B cell (primary cell): ENCODE measurements at regions not wholly inside any gene's neighbourhood (a gene's known extent, or its start where the extent isn't known, plus 50 kb on each side); places are given as distances from the start of the nearest gene placed in this dataset.

Experiments
- ATAC-seq: fragments of 200-7000 bp; cut with Tn5 transposase; one replicate; pipeline ENCODE4 v1.10.0; 2021; ENCODE audit warnings: low read depth, mild to moderate bottlenecking, moderate number of reproducible peaks, moderate library complexity
- CTCF ChIA-PET: fragments of 350-600 bp; sonication (Branson Sonifier 250); formaldehyde crosslinking; loops from one replicate; lab custom pipeline; 2021; ENCODE audit warnings: antibody characterized with exemption, inconsistent platforms; lab: Charles Lee
- POLR2A ChIA-PET: fragments of 350-600 bp; sonication (Branson Sonifier 250); formaldehyde crosslinking; loops from one replicate; lab custom pipeline; 2021; ENCODE audit warnings: antibody characterized with exemption; lab: Charles Lee
- DNase-seq: peaks from one replicate; pipeline ENCODE4 v3.0.0; 2013
- H2AFZ ChIP-seq: 2 replicates; pipeline ENCODE4 v1.6.1; 2012; ENCODE audit warnings: mild to moderate bottlenecking, low read depth, low read length; ENCODE audit not compliant: insufficient read depth, poor library complexity, severe bottlenecking
- H3K27ac ChIP-seq, 2 donors: 1 replicate in 1 of 2; 2 replicates in 1 of 2; pipeline ENCODE4 v1.5.1; 2012 to 2013; ENCODE audit warnings: low read length in 2 of 2, mild to moderate bottlenecking in 2 of 2, moderate library complexity in 1 of 2
- H3K27me3 ChIP-seq, 4 experiments: fragments of 200-600 bp in 1 of 4; sonication (generic) in 1 of 4; replicated peaks in 1 of 4; 1 replicate in 2 of 4; 2 replicates in 2 of 4; pipeline versions ENCODE4 v1.6.1 to v1.7.0; 2013 to 2016; ENCODE audit warnings: low read length in 3 of 4, mild to moderate bottlenecking in 2 of 4, mixed read lengths in 1 of 4, moderate library complexity in 1 of 4; ENCODE audit not compliant: insufficient read depth in 4 of 4, control insufficient read depth in 3 of 4; ENCODE audit errors: control extremely low read depth in 1 of 4
- H3K36me3 ChIP-seq, 2 experiments: replicated peaks in 1 of 2; 1 replicate in 1 of 2; 2 replicates in 1 of 2; pipeline versions ENCODE4 v1.6.1 to v1.7.1; 2013; ENCODE audit warnings: low read length in 1 of 2; ENCODE audit not compliant: insufficient read depth in 2 of 2, control insufficient read depth in 1 of 2; ENCODE audit errors: control extremely low read depth in 1 of 2, extremely low read depth in 1 of 2
- H3K4me1 ChIP-seq, 2 donors: fragments of 200-600 bp in 1 of 2; sonication (generic) in 1 of 2; 1 replicate in 1 of 2; 2 replicates in 1 of 2; pipeline versions ENCODE4 v1.5.1 to v1.6.1; 2013 to 2017; ENCODE audit warnings: low read length in 2 of 2; ENCODE audit not compliant: control insufficient read depth in 2 of 2, insufficient read depth in 2 of 2
- H3K4me2 ChIP-seq: replicated peaks from 2 replicates; pipeline ENCODE3; 2012; ENCODE audit warnings: mild to moderate bottlenecking, low read depth, low read length; ENCODE audit not compliant: poor library complexity, severe bottlenecking
- H3K4me3 ChIP-seq, 5 experiments: fragments of 200-600 bp in 1 of 5; sonication (generic) in 1 of 5; 1 replicate in 3 of 5; 2 replicates in 2 of 5; pipeline versions ENCODE4 v1.5.1 to v1.7.0; 2011 to 2016; ENCODE audit warnings: low read length in 4 of 5, mild to moderate bottlenecking in 4 of 5, low read depth in 2 of 5, control low read depth in 1 of 5, moderate library complexity in 1 of 5; ENCODE audit not compliant: insufficient read depth in 1 of 5; ENCODE audit errors: control extremely low read depth in 1 of 5, extremely low read depth in 1 of 5
- H3K79me2 ChIP-seq: fragments of 200-600 bp; sonication (generic); one replicate; pipeline ENCODE4 v1.6.0; 2016; ENCODE audit warnings: low read length; ENCODE audit not compliant: control insufficient read depth, insufficient read depth
- H3K9ac ChIP-seq: fragments of 200-600 bp; sonication (generic); 2 replicates; pipeline ENCODE4 v1.6.1; 2017; ENCODE audit warnings: mild to moderate bottlenecking, low read length, moderate library complexity
- H3K9me3 ChIP-seq, 3 donors: one replicate each; pipeline versions ENCODE4 v1.6.1 to v1.7.1; 2013; ENCODE audit warnings: low read length in 2 of 3; ENCODE audit not compliant: control insufficient read depth in 2 of 3, insufficient read depth in 1 of 3; ENCODE audit errors: control extremely low read depth in 1 of 3
- H4K20me1 ChIP-seq: 2 replicates; pipeline ENCODE4 v1.6.0; 2012; ENCODE audit warnings: mild to moderate bottlenecking, low read length; ENCODE audit not compliant: insufficient read depth, control insufficient read depth, poor library complexity, severe bottlenecking
- H3K27ac Mint-ChIP-seq: one replicate; pipeline ENCODE4 v1.8.0; 2021; ENCODE audit warnings: mixed read lengths
- H3K27me3 Mint-ChIP-seq: one replicate; pipeline ENCODE4 v1.8.0; 2021; ENCODE audit warnings: mixed read lengths
- H3K4me1 Mint-ChIP-seq: one replicate; pipeline ENCODE4 v1.8.0; 2021; ENCODE audit warnings: mixed read lengths
- H3K4me3 Mint-ChIP-seq: one replicate; pipeline ENCODE4 v1.8.0; 2021; ENCODE audit warnings: mixed read lengths
- H3K9me3 Mint-ChIP-seq: one replicate; pipeline ENCODE4 v1.8.0; 2022; ENCODE audit warnings: mixed read lengths; ENCODE audit not compliant: insufficient read depth
- EZH2 ChIP-seq: IDR thresholded peaks from 2 replicates; pipeline ENCODE4 v1.6.1; 2012; ENCODE audit warnings: borderline replicate concordance, low read depth, mild to moderate bottlenecking, moderate library complexity, low read length; ENCODE audit not compliant: insufficient read depth, poor library complexity, severe bottlenecking
- WGBS: methylation state at CpG from one replicate; pipeline ENCODE4 v1.1.5; 2013; ENCODE audit warnings: missing lambda C conversion rate; ENCODE audit not compliant: insufficient coverage; 5-methylcytosine and 5-hydroxymethylcytosine counted together
- intact Hi-C: fragments of 100-400 bp; cut with micrococcal nuclease; formaldehyde crosslinking; loops from one replicate; pipeline ENCODE4 v1.10.0; 2022
- TF ChIP-seq, protein P1 (sequence below): fragments of 200-600 bp; IDR thresholded peaks from one replicate; pipeline ENCODE4 v1.8.0; 2022; ENCODE audit warnings: antibody characterized with exemption, mild to moderate bottlenecking

DNA sequence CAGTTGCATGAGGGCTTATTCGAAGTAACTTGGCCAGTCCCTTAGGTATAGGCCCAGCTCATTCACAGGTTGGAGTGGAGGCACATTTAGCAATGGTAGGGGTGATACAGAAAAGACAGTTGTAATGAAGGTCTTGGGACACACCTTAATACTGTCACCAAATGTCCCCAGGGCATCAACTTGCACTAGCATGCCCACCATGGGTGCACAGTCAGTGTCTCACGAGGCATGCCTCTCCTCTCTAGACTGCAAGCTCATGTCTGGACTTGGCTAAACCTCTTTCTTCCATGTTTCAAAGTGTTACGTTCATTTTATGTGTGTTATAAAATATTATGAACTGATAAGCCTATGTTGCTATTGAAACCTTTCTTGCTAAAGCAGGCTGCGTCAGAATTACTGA is 124.0 kb upstream of the ECI2 start:
- ChIA-PET CTCF (no interaction called here), POLR2A (no interaction called here)
- Histone ChIP-seq H2AFZ (no peak overlapping the region), H3K4me3 (no peak overlapping the region), H3K9me3 (no peaks in the 10 kb centered on the region), H3K36me3 (no peaks in the 10 kb centered on the region), H4K20me1 (no peaks in the 10 kb centered on the region), H3K79me2 (no peaks in the 10 kb centered on the region), H3K27me3 (no peaks in the 10 kb centered on the region), H3K4me1 (no peaks in the 10 kb centered on the region), H3K27ac (no peak overlapping the region), H3K4me2 (no peak overlapping the region), H3K9ac (no peak overlapping the region)
- H3K27me3 Mint-ChIP-seq, result peaks cover 12% of the 10 kb centered on the region
- TF ChIP-seq EZH2, result no peak
- TF ChIP-seq, protein P1, sequence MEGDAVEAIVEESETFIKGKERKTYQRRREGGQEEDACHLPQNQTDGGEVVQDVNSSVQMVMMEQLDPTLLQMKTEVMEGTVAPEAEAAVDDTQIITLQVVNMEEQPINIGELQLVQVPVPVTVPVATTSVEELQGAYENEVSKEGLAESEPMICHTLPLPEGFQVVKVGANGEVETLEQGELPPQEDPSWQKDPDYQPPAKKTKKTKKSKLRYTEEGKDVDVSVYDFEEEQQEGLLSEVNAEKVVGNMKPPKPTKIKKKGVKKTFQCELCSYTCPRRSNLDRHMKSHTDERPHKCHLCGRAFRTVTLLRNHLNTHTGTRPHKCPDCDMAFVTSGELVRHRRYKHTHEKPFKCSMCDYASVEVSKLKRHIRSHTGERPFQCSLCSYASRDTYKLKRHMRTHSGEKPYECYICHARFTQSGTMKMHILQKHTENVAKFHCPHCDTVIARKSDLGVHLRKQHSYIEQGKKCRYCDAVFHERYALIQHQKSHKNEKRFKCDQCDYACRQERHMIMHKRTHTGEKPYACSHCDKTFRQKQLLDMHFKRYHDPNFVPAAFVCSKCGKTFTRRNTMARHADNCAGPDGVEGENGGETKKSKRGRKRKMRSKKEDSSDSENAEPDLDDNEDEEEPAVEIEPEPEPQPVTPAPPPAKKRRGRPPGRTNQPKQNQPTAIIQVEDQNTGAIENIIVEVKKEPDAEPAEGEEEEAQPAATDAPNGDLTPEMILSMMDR, result no peak
- ATAC-seq (no peak), DNase-seq (no peak)
- no peaks in the 10 kb centered on the region for H3K4me1 Mint-ChIP-seq
- no peaks in the 10 kb centered on the region for H3K9me3 Mint-ChIP-seq
- 100% methylated on average over 1 of the region's 4 CpGs for WGBS
- intact Hi-C loops, result no loop called here
- no peak overlapping the region for H3K27ac Mint-ChIP-seq
- H3K4me3 Mint-ChIP-seq, result no peak overlapping the region

DNA sequence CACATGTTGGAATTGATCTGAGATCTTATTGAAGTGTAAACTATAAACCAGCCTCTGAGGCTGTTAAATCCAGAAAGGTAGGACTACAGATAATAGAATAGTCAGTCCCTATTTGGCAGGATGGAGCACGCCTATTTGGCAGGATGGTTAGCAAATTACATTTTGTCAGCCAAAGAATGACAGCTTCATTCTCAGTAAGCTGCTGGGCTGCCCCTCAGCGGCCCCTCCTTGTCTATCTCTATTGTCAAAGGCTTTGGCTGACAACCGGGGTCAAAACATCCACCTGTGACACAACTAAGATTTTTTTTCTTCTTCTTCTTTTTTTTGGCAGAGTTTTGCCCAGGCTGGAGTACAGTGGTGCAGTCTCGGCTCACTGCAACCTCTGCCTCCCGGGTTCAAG is 123.4 kb upstream of the ECI2 start:
- H3K9me3 ChIP-seq, result no peaks in the 10 kb centered on the region
- Mint-ChIP-seq H3K27ac (no peak overlapping the region), H3K4me1 (no peaks in the 10 kb centered on the region), H3K9me3 (no peaks in the 10 kb centered on the region), H3K4me3 (no peak overlapping the region), H3K27me3 (peaks cover 12% of the 10 kb centered on the region)
- DNase-seq, result no peak
- H3K27ac ChIP-seq, result no peak overlapping the region
- no peaks in the 10 kb centered on the region for H3K36me3 ChIP-seq
- H3K4me3 ChIP-seq, result no peak overlapping the region
- ATAC-seq, result no peak
- no peak for TF ChIP-seq EZH2
- TF ChIP-seq, protein P1, result no peak
- H3K27me3 ChIP-seq, result no peaks in the 10 kb centered on the region
- ChIA-PET CTCF (no interaction called here), POLR2A (no interaction called here)
- intact Hi-C loops, result no loop called here
- H3K79me2 ChIP-seq, result no peaks in the 10 kb centered on the region
- WGBS, result 100% methylated on average over 3 of the region's 5 CpGs
- no peaks in the 10 kb centered on the region for H4K20me1 ChIP-seq
- H2AFZ ChIP-seq, result no peak overlapping the region
- H3K4me2 ChIP-seq, result no peak overlapping the region
- no peaks in the 10 kb centered on the region for H3K4me1 ChIP-seq
- H3K9ac ChIP-seq, result no peak overlapping the region
